GM12864 (cell line): ENCODE measurements at regions not wholly inside any gene's neighbourhood (a gene's known extent, or its start where the extent isn't known, plus 50 kb on each side); places are given as distances from the start of the nearest gene placed in this dataset.
"Not testable (repeated sequence)": the region's sequence is repeated elsewhere in the genome, so short reads cannot be mapped to it uniquely, and the experiment has no call there.

Experiments used
- DNase-seq: peaks from one replicate; pipeline ENCODE4 v3.0.0-alpha.2; 2011; ENCODE audit warnings: low read depth
- H3K4me3 ChIP-seq: 2 replicates; pipeline ENCODE4 v1.5.1; 2011; ENCODE audit warnings: mild to moderate bottlenecking, low read depth, low read length, control low read depth
- TF ChIP-seq, protein P1 (sequence below): IDR thresholded peaks from 2 replicates; pipeline ENCODE4 v1.5.1; 2011; ENCODE audit warnings: low read depth, mild to moderate bottlenecking, moderate library complexity, low read length, control low read depth, inconsistent platforms; ENCODE audit errors: missing control alignments

DNA sequence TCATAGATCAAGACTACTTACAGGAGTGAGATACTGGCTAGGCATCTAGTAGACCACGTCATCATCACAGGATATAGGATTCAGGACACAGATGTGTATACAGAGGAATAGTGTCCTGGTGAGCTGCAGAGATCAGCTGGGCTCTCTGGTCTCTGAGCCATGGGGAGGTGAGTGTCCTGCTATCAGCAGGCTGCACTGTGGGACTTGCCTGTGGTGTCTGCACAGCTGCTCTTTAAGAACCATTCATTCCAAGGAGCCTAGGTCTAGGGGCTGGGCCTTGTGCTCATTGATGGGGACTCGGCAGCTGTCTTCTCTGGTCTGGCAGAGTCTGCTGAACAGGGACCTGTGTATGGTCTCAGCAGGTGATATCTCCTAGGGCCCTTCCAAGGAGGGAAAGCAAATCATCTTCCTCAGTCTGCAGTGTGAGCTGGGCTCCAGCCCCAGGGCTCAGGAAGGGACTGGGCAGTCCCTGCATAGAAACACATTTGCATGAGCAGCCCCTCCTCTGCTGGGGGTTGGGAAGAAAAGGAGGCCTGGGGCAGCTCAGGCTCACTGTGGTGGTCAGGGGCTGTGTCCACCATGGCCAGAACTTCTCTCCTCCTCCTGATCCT, 66.1 kb upstream of the VPREB1 start:
- no peak overlapping the region for H3K4me3 ChIP-seq
- DNase-seq: no peak
- TF ChIP-seq, protein P1, sequence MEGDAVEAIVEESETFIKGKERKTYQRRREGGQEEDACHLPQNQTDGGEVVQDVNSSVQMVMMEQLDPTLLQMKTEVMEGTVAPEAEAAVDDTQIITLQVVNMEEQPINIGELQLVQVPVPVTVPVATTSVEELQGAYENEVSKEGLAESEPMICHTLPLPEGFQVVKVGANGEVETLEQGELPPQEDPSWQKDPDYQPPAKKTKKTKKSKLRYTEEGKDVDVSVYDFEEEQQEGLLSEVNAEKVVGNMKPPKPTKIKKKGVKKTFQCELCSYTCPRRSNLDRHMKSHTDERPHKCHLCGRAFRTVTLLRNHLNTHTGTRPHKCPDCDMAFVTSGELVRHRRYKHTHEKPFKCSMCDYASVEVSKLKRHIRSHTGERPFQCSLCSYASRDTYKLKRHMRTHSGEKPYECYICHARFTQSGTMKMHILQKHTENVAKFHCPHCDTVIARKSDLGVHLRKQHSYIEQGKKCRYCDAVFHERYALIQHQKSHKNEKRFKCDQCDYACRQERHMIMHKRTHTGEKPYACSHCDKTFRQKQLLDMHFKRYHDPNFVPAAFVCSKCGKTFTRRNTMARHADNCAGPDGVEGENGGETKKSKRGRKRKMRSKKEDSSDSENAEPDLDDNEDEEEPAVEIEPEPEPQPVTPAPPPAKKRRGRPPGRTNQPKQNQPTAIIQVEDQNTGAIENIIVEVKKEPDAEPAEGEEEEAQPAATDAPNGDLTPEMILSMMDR: no peak

DNA sequence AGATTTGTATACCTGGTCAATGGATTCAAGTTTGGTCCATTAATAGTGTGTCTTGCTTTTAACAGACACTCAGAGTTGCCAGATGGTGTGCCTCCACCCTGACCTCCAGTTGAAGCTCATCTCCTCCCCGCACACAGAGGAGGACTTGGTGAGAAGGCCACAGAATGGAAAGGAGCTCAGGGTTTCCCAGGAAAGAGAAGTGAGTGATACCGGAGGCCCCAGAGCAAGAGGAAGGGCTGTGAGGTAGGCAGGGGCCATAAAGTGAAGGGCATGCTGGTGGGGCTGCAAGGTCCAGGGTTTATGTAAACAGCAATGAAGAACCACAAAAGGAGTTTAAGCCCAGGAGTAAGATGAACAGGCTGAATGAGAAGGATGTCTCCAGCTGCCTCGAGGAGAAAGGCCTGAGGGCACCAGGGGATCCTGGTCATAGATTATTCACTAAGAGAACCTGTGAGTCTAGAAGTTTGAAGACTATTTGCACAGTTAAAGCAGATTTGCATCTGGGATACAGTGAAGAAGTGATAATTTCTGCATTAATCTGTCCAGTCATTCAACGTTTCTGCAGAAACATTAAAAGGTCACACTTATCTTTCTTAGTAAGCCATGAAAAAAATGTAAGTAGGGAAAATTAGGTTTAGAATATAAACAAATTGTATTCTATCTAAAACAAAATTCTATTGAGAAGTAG, 67.5 kb upstream of the VPREB1 start:
- DNase-seq: no peak
- H3K4me3 ChIP-seq: no peak overlapping the region
- TF ChIP-seq, protein P1: no peak

DNA sequence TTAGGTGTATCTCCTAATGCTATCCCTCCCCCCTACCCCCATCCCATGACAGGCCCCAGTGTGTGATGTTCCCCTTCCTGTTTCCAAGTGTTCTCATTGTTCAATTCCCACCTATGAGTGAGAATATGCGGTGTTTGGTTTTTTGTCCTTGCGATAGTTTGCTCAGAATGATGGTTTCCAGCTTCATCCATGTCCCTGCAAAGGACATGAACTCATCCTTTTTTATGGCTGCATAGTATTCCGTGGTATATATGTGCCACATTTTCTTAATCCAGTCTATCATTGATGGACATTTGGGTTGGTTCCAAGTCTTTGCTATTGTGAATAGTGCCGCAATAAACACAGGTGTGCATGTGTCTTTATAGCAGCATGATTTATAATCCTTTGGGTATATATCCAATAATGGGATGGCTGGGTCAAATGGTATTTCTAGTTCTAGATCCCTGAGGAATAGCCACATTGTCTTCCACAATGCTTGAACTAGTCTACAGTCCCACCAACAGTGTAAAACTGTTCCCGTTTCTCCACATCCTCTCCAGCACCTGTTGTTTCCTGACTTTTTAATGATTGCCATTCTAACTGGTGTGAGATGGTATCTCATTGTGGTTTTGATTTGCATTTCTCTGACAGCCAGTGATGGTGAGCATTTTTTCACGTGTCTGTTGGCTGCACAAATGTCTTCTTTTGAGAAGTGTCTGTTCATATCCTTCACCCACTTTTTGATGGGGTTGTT, 71.5 kb upstream of the VPREB1 start:
- H3K4me3 ChIP-seq, DNase-seq: not testable (repeated sequence)

DNA sequence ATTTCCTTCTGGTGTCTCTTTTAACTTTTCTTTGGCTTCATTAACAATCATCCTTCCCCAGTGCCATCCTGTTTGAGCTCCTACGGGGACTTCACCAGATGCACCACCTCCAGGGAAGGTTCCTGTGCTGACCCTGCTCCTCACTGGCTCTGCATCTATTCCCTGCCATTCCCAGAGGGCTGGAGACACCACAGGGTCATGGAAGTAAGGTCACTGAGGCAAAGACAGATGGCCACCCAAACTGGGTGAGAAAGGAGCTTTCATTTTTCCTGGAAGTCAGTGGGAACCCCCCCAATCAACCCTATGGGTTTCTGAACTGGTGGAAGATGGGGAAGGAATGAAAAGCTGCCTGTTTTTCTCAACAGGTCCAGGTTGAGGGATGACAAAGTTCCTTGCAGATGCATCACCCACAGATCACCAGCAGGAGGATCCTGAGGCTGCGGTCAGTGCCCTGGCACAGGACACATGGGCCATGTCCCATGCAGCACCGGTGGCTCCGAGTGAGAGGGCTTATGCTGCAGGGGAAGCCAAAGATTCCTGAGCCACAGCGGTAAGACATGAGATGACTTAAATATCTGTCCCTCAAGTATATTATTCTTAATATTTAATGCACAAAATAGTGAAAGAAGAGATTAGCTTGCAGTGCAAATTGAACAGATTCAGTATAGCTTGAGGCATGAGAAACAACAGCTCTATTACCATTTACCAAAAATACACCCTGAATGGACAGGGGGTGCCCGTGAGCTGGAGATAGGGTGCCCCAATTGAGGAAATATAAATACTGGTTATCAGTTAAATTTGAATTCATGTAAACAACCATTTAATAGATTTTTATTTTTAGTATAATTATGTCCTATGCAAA, 73.0 kb upstream of the VPREB1 start:
- no peak overlapping the region for H3K4me3 ChIP-seq
- TF ChIP-seq, protein P1: peak; percentile 60
- no peak for DNase-seq

DNA sequence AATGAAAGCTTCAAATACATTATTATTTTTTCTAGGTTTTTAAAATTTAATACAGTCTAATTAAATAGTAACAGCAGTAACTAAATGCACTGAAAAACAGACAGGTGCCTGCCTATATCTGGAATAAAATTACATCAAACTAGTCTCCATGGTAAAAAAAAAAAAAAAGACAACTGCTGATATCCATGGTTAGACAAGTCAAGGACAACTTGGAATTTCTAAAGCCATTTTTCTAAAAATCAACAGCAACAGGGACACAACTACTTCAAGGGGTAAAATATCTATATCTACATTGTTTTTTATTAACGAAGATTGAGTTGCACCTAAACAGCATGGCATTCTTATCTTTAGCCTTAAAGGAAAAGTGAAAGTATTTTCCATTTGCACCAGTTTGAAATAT, 74.7 kb upstream of the VPREB1 start:
- no peak for DNase-seq
- TF ChIP-seq, protein P1: no peak
- H3K4me3 ChIP-seq: no peak overlapping the region

DNA sequence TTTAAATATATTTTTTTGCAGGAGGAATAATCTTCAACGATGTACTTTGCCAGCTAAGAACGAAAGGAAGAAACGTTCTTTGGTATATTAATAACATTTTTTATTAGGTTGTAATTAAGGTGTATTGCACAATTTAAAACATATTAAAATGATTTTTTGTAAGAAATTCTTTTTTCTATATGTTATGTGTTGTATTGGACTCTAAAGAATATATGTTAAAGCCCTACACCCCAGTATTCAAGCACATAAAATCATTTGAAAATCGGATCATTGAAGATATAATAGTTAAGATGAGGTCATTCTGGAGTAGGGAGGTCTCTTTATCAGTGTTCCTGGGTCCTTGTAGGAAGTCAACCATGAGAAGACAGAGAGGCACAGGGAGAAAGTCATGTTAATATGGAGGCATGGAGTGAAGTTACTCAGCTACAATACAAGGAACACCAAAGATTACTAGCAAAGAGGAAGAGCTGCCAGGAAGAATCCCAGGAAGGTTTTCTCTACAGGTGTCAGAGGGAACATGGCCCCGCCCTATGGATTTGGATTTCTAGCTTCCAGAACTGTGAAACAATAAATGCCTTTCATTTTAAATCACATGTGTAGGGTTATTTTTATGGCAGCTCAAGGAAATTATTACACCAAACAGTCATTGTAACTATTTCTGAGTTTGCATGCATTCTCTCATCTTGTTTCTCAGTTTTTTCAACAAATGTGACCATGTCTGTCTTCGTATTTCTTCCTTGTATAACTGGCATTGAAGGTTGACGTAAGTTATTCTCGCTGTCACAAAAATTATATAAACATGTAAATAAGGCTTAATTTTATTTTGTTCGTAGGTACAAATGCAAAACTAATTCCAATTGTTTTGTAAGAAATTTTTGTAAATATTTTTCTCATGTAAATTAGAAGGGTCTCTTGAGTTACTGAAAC, 75.4 kb upstream of the VPREB1 start:
- TF ChIP-seq, protein P1: no peak
- H3K4me3 ChIP-seq: no peak overlapping the region; the same call in 1 of the 2 replicates
- DNase-seq: no peak
